Neural cell (in vitro differentiated cells): ENCODE measurements at regions not wholly inside any gene's neighbourhood (a gene's known extent, or its start where the extent isn't known, plus 50 kb on each side); places are given as distances from the start of the nearest gene placed in this dataset.

Source experiments
- EP300 ChIP-seq: fragments of 450-650 bp; conservative IDR thresholded peaks from 2 replicates; pipeline ENCODE4 v1.6.1; 2014; ENCODE audit warnings: antibody characterized with exemption, mild to moderate bottlenecking, moderate library complexity; ENCODE audit not compliant: poor library complexity, severe bottlenecking
- EZH2 ChIP-seq: fragments of 200-600, 300-800 bp; shearing (Covaris generic), sonication (generic); IDR thresholded peaks from 2 replicates; pipeline ENCODE4 v1.6.1; 2014; ENCODE audit warnings: antibody characterized with exemption, low read length, borderline replicate concordance, mild to moderate bottlenecking; ENCODE audit not compliant: insufficient read depth, poor library complexity, severe bottlenecking
- MXI1 ChIP-seq: fragments of 450-650 bp; conservative IDR thresholded peaks from 2 replicates; pipeline ENCODE4 v1.6.1; 2014; ENCODE audit warnings: antibody characterized with exemption, mild to moderate bottlenecking; ENCODE audit not compliant: poor library complexity, severe bottlenecking
- POLR2AphosphoS5 ChIP-seq: IDR thresholded peaks from 2 replicates; pipeline ENCODE4 v1.6.1; 2012
- RAD21 ChIP-seq: fragments of 450-650 bp; conservative IDR thresholded peaks from 2 replicates; pipeline ENCODE4 v1.6.1; 2014; ENCODE audit warnings: antibody characterized with exemption, mild to moderate bottlenecking, moderate library complexity
- TAF1 ChIP-seq: IDR thresholded peaks from 2 replicates; pipeline ENCODE4 v1.6.1; 2012; ENCODE audit warnings: low read depth
- TF ChIP-seq, protein P1 (sequence below): fragments of 450-650 bp; IDR thresholded peaks from 2 replicates; pipeline ENCODE4 v1.5.1; 2014; ENCODE audit warnings: antibody characterized with exemption, mild to moderate bottlenecking, moderate library complexity; ENCODE audit not compliant: poor library complexity, severe bottlenecking

DNA sequence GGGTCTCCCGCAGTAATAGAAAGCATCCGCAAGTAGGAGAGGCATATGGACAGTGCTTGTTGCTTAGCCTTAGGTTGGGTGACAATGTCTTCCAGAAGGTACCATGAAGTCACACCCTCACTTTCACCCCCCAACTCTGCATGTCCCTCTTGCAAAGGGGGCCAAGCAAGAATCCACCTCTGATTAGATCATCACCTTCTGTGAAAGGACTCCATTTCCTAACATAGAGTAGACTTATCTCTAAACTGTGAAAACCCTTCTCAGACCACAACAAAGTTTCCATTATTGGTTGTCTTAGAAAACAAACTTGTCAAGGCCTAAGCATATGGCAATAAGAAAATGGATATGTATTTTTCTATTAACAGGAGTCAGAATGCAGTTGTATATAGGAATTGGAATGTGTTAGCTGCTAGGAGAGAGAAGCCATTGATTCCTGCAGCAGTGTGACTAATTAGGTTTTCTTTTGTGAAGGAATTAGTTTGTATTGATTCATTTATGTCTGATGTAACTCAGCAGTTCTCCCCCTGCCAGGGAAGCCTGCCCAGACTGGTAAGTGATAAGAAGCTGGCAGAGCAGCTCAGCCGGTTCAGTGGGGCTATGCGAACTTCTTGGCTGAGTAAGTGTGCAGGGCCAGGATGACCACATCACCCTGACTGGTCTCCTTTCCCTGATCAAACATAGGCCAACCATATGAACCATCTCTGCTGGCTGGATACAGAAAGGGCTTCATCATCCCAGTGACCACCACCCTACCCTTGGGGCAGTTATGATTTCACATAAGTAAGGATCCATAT, 107.3 kb upstream of the CCDC196 start:
- TF ChIP-seq, protein P1, sequence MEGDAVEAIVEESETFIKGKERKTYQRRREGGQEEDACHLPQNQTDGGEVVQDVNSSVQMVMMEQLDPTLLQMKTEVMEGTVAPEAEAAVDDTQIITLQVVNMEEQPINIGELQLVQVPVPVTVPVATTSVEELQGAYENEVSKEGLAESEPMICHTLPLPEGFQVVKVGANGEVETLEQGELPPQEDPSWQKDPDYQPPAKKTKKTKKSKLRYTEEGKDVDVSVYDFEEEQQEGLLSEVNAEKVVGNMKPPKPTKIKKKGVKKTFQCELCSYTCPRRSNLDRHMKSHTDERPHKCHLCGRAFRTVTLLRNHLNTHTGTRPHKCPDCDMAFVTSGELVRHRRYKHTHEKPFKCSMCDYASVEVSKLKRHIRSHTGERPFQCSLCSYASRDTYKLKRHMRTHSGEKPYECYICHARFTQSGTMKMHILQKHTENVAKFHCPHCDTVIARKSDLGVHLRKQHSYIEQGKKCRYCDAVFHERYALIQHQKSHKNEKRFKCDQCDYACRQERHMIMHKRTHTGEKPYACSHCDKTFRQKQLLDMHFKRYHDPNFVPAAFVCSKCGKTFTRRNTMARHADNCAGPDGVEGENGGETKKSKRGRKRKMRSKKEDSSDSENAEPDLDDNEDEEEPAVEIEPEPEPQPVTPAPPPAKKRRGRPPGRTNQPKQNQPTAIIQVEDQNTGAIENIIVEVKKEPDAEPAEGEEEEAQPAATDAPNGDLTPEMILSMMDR = no peak
- no peak for TF ChIP-seq MXI1
- no peak for TF ChIP-seq EZH2
- TF ChIP-seq RAD21 = no peak
- TF ChIP-seq POLR2AphosphoS5 = no peak
- no peak for TF ChIP-seq TAF1
- TF ChIP-seq EP300 = no peak
